Stimulated activated CD4-positive, alpha-beta T cell treated with anti-CD3 and anti-CD28 coated beads, TNF-alpha, amount 100 ng/mL, for 24 hours (primary cell): ENCODE measurements at regions not wholly inside any gene's neighbourhood (a gene's known extent, or its start where the extent isn't known, plus 50 kb on each side); places are given as distances from the start of the nearest gene placed in this dataset.

ENCODE experiments used
- DNase-seq, 3 experiments: peaks; one replicate each; pipeline ENCODE4 v3.0.0-alpha.2; 2020; ENCODE audit warnings: low read depth in 3 of 3

DNA sequence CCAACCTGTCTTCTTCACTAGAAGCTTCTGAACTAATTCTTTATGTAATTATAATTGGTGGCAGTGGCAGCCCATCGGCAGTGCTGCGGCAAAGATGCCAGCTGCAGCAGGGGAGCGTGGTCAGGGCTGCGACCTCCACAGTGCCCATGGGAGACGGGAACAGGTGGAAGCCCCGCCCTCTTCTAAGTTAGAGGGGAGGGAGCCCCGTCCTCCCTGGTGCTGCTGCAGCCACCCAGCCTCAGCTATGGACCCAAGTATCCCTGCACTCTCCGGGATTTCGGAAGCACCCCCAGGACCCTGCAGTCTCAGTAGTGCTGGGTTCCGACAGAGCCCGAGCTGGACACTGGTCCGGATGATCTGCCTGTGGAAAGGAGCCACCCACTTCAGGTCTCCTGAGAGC, 117.0 kb upstream of the MBL2 start:
- DNase-seq = no peak

DNA sequence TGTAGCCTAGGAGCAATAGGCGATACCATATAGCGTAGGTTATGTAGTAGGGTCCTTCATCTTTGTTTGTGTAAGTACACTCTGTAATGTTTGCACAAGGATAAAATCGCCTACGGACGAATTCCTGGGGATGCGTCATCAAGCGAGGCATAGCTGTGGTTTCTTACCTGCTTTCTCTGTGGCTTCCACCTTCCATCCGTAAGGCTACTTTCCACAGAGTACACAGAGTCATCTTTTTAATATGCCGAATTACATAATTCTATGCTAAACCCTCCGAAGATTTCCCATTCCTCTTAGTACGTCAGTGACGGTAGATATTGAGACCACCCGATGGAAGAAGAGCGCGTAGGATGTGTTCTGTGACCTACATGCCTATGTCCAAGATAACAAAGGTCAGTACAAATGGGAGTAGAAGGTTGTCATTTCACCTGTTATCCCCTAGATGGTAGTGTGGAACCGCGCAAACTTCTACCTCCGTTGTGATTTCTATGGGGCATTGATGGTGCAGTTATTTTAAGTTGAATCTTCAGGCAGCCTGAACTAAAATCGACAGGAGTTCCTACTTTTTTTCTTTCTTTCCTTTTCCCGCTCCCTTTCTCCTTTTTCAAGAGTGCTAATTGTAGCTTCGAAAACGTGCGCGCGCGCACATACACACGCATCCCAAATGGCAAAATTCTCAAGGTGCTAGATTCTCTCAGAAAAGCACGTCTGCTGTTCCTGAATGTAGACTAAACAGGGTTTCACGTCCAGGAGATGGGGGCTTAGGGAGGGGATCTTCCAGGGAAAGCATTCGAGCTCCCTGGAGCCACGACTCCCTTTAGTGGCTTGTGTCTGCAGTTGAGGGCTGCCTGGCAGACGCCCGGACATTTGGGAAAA, 111.7 kb upstream of the MBL2 start:
- no peak for DNase-seq

DNA sequence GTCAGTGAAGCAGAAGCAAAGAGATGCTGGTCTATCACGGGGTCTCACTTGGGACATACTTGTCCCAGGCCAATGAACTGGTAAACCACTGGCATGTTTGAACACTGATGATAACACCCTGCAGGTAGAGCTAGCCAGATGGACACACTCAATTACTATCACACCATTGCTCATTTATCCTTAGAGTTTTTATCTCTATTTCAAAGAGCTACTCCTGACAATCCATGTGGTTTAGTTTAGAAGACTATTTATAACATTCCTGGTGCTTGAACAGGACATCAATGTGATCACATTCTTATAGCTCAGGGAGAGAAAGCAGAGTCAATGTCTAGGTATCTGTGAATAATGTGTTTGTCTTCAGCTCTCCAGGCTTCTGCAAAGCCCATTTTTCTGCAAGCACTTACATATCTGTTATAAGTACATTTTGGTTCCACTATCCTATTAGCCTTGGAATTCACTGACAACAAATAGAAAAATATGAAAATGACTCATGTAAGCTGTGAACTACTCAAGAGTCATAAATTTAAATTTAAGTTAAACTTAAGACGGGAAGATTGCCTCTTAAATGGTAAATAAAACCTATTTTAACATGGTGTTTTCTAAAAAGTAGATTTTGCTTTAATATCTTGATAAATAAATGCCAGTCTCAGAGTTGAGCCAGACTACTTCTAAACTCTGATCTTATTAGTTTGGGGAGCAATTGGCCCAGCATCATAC, 106.7 kb upstream of the MBL2 start:
- DNase-seq = no peak

DNA sequence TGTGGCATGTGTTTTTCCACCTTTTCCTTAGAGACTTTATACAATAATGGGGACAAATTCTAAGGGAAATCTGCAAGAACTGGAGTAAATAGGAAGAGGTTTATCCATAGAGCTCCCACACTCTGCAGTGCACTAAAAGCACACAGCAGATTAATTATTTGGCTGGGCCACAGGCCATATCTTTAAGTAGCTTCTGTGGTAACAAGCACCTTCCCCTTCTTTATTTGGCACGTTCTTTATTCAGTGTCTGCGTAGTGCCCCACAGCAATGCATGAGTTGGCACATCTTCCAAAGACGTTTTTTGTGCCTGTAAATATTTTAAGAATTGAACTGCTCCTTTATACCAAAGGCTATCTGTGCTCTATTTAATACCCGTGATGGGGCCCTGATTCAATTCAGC, 104.9 kb upstream of the MBL2 start:
- DNase-seq = no peak

DNA sequence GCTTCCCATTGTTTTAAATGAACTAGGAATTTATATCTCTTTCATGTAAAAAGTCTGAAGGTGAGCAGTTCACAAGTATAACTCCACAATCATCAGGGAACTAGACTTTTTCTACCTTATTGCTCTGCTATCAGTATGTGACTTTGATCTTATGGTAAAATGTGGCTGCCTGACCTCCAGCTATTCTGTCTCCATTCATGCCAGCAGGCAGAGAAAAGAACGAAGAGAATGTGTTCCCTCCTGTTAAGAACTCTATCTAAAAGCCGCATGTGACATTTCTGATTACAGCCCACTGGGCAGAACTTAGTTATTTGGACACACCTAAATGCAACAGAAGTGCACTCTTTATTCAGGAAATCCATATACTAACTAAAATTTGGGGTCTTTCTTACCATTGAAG, 102.8 kb upstream of the MBL2 start:
- DNase-seq = no peak

DNA sequence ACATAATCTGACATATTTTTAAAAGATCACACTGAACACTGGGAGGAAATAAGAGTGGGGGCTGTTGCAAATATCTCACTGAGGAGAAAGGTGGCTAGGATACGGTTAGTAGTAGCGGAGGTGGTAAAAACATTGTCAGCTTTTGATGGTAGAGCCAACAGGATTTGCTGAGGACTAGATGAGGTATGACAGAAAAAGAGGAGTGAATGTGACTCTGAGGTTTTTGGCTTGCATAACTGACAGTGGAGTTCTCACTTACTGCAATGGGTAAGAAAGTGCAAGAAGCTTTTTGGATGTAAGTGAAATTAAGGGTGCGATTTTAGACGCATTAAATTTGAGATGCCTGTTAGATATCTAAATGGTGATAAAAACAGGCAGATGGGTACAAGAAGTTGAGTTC, 102.0 kb upstream of the MBL2 start:
- DNase-seq = no peak

DNA sequence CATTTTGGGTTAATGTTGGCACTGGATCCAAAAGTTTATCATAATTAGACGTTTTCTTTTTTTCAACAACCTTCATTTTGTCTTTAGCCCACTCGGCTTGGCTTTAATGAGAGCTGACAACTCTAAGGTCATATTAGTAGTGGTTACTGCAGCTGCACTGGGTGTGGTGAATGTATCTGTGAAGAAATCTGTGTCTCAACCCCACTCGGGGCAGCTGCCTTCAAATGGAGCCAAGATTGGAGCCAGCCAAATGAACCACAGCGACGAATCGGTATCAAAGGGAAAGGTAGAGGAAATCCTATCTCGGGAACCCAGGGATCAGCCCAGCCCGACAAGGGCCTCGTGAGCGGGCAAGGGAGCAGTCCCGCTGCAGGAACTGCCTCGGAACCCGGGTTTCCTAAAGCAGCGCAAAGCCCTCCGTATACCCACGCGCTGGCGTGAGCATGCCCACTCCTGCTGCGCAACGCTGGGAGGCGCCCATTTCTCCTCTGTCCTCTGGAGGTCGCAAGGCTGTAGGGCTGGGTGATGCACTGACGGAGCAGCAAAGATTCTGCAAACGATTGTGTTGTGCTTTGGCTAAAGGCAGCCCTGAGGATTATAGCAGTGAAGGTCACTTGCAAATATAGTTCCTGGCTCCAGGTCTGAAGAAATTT, 98.7 kb upstream of the MBL2 start:
- no peak for DNase-seq

DNA sequence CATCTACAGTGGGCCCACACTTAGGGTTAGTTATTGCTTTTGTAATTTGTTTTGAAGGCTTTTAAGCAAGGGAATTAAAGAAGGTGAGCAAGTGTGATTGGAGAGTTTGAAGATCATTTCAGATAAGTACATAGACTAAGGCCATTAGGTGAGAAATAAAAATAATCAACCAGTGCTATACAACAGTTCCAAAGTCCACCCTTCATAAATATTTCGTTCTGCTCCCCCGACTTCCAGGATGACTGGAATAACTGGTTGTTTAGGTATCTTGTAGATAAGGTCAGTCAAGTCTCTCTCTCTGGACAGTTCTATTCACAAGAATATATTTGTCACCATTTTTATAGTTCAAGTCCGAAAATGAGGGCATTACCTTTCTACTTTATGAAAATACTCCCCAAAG, 98.0 kb upstream of the MBL2 start:
- DNase-seq = no peak

DNA sequence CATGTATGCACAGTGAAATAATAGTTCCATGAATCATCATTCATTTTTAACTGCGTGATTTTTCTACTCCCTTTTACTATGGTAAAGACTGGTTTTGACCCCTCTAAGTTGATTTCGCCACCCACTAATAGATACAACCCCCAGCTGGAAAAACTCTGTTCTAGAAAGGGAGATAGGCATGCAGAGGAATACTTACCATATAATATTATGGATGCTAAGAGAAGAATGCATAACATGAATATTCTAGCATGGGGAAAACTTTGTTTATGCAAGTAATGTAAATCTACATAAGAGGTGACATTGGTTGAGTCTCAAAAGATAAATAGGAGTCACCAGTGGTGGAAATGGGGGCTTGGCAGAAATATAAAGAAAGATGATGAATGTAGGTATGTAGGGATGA, 97.3 kb upstream of the MBL2 start:
- DNase-seq = no peak

DNA sequence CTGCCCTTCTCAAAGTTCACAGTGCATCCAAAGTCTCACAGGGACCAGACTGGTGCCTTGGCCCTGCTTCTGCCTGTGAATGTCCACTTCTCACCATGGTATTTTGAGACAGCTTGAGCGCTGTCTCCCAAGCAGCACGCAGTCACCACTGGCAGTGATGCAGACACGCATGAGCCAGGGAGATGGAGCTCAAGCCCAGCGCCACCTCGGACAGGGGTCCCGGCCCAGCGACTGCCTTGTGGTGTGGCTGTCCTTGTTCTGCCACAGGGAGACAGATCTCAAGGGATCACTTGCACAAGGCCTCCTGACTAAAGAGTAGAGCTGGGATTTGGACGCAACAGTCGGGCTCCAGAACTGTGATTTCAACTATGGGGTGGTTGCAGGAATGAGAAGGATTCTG, 92.6 kb upstream of the MBL2 start:
- DNase-seq = no peak

DNA sequence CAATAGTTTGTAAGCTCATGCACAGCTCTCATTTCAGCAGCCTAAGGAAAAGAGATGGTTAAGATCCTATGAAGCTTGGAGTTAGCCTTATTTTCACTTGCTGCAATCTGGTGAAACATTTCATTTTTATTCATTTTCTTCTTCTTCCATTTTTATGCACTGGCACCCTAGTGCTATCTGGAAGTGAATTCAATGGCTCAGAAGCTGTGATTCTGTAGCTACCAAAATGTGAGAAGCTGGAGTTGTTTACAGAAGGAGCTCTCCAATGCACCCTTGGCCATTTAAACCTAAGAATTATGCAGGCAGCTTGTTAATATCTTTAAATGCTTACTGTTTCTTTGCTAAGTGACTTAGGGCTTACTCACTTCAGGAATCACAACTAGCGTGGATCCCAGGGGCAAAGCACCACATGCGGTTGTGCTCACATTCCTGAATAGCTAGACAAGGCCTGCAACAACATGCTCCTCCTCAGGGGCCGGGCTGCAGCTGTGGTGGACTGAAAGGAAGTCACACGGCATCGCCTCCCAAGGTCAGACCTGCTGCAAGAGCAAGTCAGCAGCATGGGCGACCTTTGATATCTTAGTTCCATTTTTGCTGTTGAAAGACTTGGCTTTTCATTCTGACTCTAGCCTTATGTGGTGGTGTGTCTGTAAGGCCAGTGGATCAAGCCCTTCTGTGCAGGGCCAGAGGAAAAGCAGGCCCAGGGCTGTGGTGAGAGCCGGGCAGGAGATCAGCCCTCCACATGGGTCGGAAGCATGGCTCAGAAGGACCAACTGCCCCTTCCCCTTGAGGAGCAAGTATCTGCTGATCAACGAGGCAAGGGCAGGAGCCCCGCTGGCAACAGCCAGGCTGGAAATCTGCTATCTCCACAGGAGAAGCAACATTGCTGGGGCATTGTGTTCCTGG, 91.9 kb upstream of the MBL2 start:
- DNase-seq = no peak

DNA sequence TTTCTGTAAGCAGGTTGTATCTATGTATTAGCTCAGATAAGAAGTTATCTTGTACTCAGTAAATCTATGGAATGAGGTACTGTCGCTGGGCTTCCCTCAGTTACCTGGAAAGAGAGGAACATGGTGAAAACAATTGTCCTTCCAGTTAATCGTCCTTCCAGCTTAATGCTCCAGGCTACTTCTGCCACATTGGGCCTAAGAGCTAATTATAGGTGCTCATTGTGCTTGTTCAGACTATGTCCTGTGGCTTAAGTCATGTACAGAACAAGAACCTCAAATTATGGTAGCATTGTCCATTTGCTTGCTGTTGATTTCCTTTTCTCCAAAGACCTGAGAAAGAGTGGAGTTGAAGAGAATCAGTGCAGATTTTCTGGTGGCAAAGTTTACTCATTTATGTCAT, 86.1 kb upstream of the MBL2 start:
- no peak for DNase-seq

DNA sequence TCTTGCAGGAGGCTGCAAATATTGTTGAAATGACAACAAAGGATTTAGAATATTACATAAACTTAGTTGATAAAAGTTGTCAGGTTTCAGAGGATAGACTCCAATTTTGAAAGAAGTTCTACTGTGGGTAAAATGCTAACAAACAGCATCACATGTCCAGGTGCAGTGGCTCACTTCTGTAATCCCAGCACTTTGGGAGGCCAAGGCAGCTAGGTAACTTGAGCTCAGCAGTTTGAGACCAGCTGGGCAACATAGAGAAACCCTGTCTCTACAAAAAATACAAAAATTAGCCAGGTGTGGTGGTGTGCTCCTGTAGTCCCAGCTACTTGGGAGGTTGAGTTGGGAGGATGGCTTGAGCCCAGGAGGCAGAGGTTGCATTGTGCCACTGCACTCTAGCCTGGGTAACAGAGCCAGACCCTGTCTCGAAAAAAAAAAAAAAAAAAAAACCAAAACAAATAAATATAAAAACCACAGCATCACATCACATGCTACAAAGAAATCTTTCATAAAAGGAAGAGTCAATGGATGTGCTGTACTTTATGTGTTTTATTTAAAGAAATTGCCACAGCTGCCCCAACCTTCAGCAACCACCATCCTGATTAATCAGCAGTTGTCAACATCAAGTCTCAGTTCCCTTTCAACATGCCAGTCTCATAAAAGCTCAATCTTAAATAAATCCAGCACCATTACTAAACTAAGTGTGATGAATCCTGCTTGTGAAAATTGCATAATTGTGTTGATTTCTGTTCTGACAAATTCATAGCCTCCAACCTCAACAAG, 83.2 kb upstream of the MBL2 start:
- DNase-seq = no peak

DNA sequence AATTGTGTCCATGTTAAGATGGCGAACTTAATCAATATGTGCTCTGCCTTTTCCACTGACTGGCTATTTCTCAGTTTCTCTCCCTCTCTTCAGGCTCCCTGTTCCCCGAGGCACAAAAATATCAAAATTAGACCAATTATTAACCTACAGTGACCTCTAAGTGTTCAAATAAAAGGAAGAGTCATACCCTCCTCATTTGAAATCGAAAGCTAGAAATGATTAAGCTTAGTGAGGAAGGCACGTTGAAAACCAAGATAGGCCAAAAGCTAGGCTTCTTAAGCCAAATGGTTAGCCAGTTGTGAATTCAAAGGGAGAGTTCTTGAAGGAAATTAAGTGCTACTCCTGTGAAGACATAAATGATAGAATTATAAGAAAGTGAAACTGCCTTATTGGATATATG, 81.1 kb upstream of the MBL2 start:
- DNase-seq = no peak

DNA sequence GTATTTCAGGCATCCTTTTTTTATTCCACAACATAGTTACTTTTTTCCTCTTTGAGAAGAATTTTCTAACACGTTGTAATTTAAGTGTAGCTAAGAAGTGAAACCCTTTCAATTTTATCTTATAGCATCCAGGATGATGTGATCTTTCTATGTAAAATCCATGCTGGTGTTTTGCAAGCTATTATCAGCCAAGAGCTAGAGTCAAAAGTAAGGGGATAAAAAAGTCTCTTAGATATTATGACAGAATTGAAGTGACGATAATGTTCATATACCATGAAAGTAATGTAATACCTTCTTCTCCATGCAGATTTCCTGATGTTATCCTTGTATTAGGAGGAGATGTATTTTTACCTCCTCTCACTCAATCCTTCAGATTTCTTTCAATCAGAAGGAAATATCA, 64.2 kb upstream of the MBL2 start:
- no peak for DNase-seq
